ENCODE measurements at regions not wholly inside any gene's neighbourhood (a gene's known extent, or its start where the extent isn't known, plus 50 kb on each side); places are given as distances from the start of the nearest gene placed in this dataset.

GRCh38 chrX:38916801-38917200 is 115.5 kb downstream of the MID1IP1 start:
- Histone ChIP-seq H3K4me3 (no peak overlapping the region), H3K4me1 (no peaks in the 10 kb centered on the region), H3K9me3 (no peaks in the 10 kb centered on the region), H3K36me3 (no peaks in the 10 kb centered on the region), H3K27me3 (no peaks in the 10 kb centered on the region), H3K27ac (no peak overlapping the region)
- DNase-seq = no peak
- 72 to 81% methylated on average over 5 to 6 of the region's 6 CpGs for WGBS, 2 donors
- intact Hi-C loops (cut with DNase I) = no loop called here
- TF ChIP-seq CTCF (IDR thresholded peaks at IDR 0.05) = no peak

GRCh38 chrX:38917954-38918353 is 116.7 kb downstream of the MID1IP1 start:
- H3K4me3 ChIP-seq = no peak overlapping the region
- WGBS, 2 donors = 87 to 97% methylated on average over 4 of the region's 4 CpGs
- DNase-seq = no peak
- intact Hi-C loops (cut with DNase I) = no loop called here
- H3K9me3 ChIP-seq = no peaks in the 10 kb centered on the region
- no peak for TF ChIP-seq CTCF (IDR thresholded peaks at IDR 0.05)
- no peak for TF ChIP-seq POLR2A (IDR thresholded peaks at IDR 0.05)
- no peaks in the 10 kb centered on the region for H3K4me1 ChIP-seq
- no peak overlapping the region for H3K27ac ChIP-seq
- no peaks in the 10 kb centered on the region for H3K27me3 ChIP-seq
- no peaks in the 10 kb centered on the region for H3K36me3 ChIP-seq

- no peak overlapping the region for H3K4me3 ChIP-seq
- H3K27ac ChIP-seq = no peak overlapping the region
- WGBS, 2 donors = 68 to 76% methylated on average over 2 of the region's 2 CpGs
- no peaks in the 10 kb centered on the region for H3K27me3 ChIP-seq
- H3K9me3 ChIP-seq = no peaks in the 10 kb centered on the region
- intact Hi-C loops (cut with DNase I) = no loop called here
- H3K36me3 ChIP-seq = no peaks in the 10 kb centered on the region
- DNase-seq = no peak
- TF ChIP-seq POLR2A (IDR thresholded peaks at IDR 0.05) (no peak), CTCF (IDR thresholded peaks at IDR 0.05) (no peak)
- H3K4me1 ChIP-seq = no peaks in the 10 kb centered on the region
Observed at GRCh38 chrX:38919202-38919601, 117.9 kb downstream of the MID1IP1 start.

- Histone ChIP-seq H3K9me3 (no peaks in the 10 kb centered on the region), H3K36me3 (no peaks in the 10 kb centered on the region), H3K4me3 (no peak overlapping the region), H3K27me3 (no peaks in the 10 kb centered on the region), H3K4me1 (no peaks in the 10 kb centered on the region), H3K27ac (no peak overlapping the region)
- TF ChIP-seq CTCF (IDR thresholded peaks at IDR 0.05) = no peak
- TF ChIP-seq POLR2A (IDR thresholded peaks at IDR 0.05) = no peak
- WGBS, 2 donors = 79 to 100% methylated on average over 4 to 5 of the region's 5 CpGs
- intact Hi-C loops (cut with DNase I) = no loop called here
- DNase-seq = no peak
Observed at GRCh38 chrX:38919853-38920528, 118.7 kb downstream of the MID1IP1 start.

GRCh38 chrX:38923451-38923969 is 122.3 kb downstream of the MID1IP1 start:
- no peak for DNase-seq
- Histone ChIP-seq H3K27ac (no peak overlapping the region), H3K36me3 (no peaks in the 10 kb centered on the region), H3K9me3 (no peaks in the 10 kb centered on the region), H3K27me3 (no peaks in the 10 kb centered on the region), H3K4me3 (no peak overlapping the region), H3K4me1 (no peaks in the 10 kb centered on the region)
- TF ChIP-seq CTCF (IDR thresholded peaks at IDR 0.05) (no peak), POLR2A (IDR thresholded peaks at IDR 0.05) (no peak)
- intact Hi-C loops (cut with DNase I) = no loop called here
- WGBS, 2 donors = 60 to 65% methylated on average over 2 to 3 of the region's 3 CpGs
